ENCODE measurements at regions not wholly inside any gene's neighbourhood (a gene's known extent, or its start where the extent isn't known, plus 50 kb on each side); places are given as distances from the start of the nearest gene placed in this dataset.
"Not testable (repeated sequence)": the region's sequence is repeated elsewhere in the genome, so short reads cannot be mapped to it uniquely, and the experiment has no call there.

- ChIA-PET CTCF (no interaction called here), POLR2A (no interaction called here)
- Mint-ChIP-seq H3K4me3 (no peak overlapping the region), H3K9me3 (no peaks in the 10 kb centered on the region), H3K27ac (no peak overlapping the region), H3K36me3 (no peaks in the 10 kb centered on the region), H3K27me3 (peaks cover 4% of the 10 kb centered on the region), H3K4me1 (ENCODE audit: low read depth) (no peaks in the 10 kb centered on the region)
- intact Hi-C loops (cut with micrococcal nuclease), result no loop called here
- no peak for DNase-seq
Observed at GRCh38 chr5:87589587-87589986, 176.9 kb upstream of the CCNH start.

GRCh38 chr5:87588316-87588715, 175.6 kb upstream of the CCNH start:
- Mint-ChIP-seq H3K9me3 (peaks cover 3% of the 10 kb centered on the region), H3K36me3 (no peaks in the 10 kb centered on the region), H3K4me1 (ENCODE audit: low read depth) (no peaks in the 10 kb centered on the region), H3K27ac (no peak overlapping the region), H3K27me3 (peaks cover 2% of the 10 kb centered on the region), H3K4me3 (no peak overlapping the region)
- no peak for DNase-seq
- ChIA-PET POLR2A (no interaction called here), CTCF (no interaction called here)
- intact Hi-C loops (cut with micrococcal nuclease), result no loop called here

- H3K4me1 Mint-ChIP-seq (ENCODE audit: low read depth); H3K36me3 Mint-ChIP-seq; CTCF ChIA-PET; POLR2A ChIA-PET; H3K27me3 Mint-ChIP-seq; H3K27ac Mint-ChIP-seq; H3K4me3 Mint-ChIP-seq; H3K9me3 Mint-ChIP-seq; intact Hi-C loops (cut with micrococcal nuclease); DNase-seq: not testable (repeated sequence)
Observed at GRCh38 chr5:87583704-87584103, 171.0 kb upstream of the CCNH start.

- Mint-ChIP-seq H3K27ac (no peak overlapping the region), H3K9me3 (peaks cover 3% of the 10 kb centered on the region), H3K36me3 (no peaks in the 10 kb centered on the region), H3K4me3 (no peak overlapping the region), H3K4me1 (ENCODE audit: low read depth) (no peaks in the 10 kb centered on the region), H3K27me3 (no peaks in the 10 kb centered on the region)
- ChIA-PET POLR2A (no interaction called here), CTCF (no interaction called here)
- DNase-seq, result no peak
- intact Hi-C loops (cut with micrococcal nuclease), result no loop called here
Observed at GRCh38 chr5:87582149-87582548, 169.4 kb upstream of the CCNH start.

DNA sequence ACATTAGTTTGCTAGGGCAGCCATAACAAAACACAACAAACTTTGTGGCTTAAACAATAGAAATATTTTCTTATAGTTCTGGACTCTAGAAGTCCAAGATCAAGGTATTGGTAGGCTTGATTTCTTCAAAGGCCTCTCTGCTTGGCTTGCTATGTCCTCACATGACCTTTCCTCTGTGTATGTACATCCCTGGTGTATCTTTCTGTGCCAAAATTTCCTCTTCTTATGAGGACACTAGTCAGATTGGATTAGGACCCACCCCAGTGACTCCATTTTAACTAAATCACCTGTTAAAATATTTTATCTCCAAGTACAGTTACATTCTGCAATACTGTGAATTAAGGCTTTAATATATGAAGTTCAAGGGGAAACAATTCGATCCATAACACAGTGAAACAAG, 168.9 kb upstream of the CCNH start:
- Mint-ChIP-seq H3K27me3 (no peaks in the 10 kb centered on the region), H3K9me3 (peaks cover 3% of the 10 kb centered on the region), H3K4me3 (no peak overlapping the region), H3K36me3 (no peaks in the 10 kb centered on the region), H3K4me1 (ENCODE audit: low read depth) (no peaks in the 10 kb centered on the region), H3K27ac (no peak overlapping the region)
- ChIA-PET POLR2A (no interaction called here), CTCF (no interaction called here)
- DNase-seq, result no peak
- intact Hi-C loops (cut with micrococcal nuclease), result no loop called here

GRCh38 chr5:87579678-87580077, 166.9 kb upstream of the CCNH start:
- H3K27me3 Mint-ChIP-seq, result no peaks in the 10 kb centered on the region
- DNase-seq, result no peak
- CTCF ChIA-PET, result no interaction called here
- peaks cover 3% of the 10 kb centered on the region for H3K9me3 Mint-ChIP-seq
- H3K4me3 Mint-ChIP-seq, result no peak overlapping the region
- no peaks in the 10 kb centered on the region for H3K4me1 Mint-ChIP-seq (ENCODE audit: low read depth)
- H3K27ac Mint-ChIP-seq, result no peak overlapping the region
- H3K36me3 Mint-ChIP-seq, result no peaks in the 10 kb centered on the region
- POLR2A ChIA-PET, result interaction anchor here (1.5 kb wide), 1 partner anchor 9 kb away, joined by 3 read pairs; no protein-coding TSS in a partner anchor
- intact Hi-C loops (cut with micrococcal nuclease), result no loop called here

DNA sequence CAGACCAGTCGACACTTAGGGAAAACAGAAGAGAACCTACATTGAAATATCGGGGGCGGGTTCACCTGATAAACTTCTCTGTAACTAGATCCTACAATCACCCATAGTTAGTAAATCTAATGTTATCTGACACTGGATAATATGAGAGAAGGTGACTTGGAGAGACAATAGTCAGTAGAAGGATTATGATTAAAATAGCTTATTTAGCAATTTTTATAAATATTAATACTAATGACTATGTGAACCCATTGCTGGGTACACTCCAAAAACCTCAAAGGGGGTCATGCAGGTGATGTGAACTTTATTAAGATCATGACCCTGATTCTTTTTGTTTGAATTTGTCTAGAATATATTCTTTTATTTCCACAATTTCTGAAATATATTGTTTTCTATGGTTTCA, 164.1 kb upstream of the CCNH start:
- DNase-seq, result no peak
- ChIA-PET POLR2A (no interaction called here), CTCF (no interaction called here)
- Mint-ChIP-seq H3K27ac (no peak overlapping the region), H3K9me3 (no peaks in the 10 kb centered on the region), H3K27me3 (no peaks in the 10 kb centered on the region), H3K4me1 (ENCODE audit: low read depth) (no peaks in the 10 kb centered on the region), H3K4me3 (no peak overlapping the region), H3K36me3 (no peaks in the 10 kb centered on the region)
- intact Hi-C loops (cut with micrococcal nuclease), result no loop called here

DNA sequence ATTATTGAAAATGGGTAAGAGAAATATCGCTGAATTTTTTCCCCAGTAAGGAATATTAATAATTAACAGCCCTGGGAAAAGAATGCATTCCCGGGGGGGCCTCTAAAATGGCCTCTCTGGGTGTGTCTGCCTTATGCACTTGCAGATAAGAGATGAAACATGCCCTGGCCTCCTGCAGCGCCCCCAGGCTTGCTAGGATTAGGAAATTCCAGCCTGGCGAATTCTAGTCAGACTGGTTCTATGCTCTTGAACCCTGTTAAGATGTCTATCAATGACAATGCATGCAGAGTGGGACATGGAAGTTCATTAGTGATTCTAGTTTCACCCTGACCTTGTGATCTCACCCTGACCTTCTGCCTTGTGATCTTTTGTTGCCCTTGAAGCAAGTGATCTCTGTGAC, 163.6 kb upstream of the CCNH start:
- H3K27me3 Mint-ChIP-seq; H3K36me3 Mint-ChIP-seq; H3K9me3 Mint-ChIP-seq; DNase-seq; H3K4me3 Mint-ChIP-seq; intact Hi-C loops (cut with micrococcal nuclease); H3K27ac Mint-ChIP-seq; CTCF ChIA-PET; H3K4me1 Mint-ChIP-seq (ENCODE audit: low read depth); POLR2A ChIA-PET: not testable (repeated sequence)

- DNase-seq, result no peak
- Mint-ChIP-seq H3K4me1 (ENCODE audit: low read depth) (no peaks in the 10 kb centered on the region), H3K9me3 (no peaks in the 10 kb centered on the region), H3K4me3 (no peak overlapping the region), H3K27ac (no peak overlapping the region), H3K27me3 (no peaks in the 10 kb centered on the region), H3K36me3 (no peaks in the 10 kb centered on the region)
- ChIA-PET POLR2A (no interaction called here), CTCF (no interaction called here)
- intact Hi-C loops (cut with micrococcal nuclease), result no loop called here
Observed at GRCh38 chr5:87574106-87574505, 161.4 kb upstream of the CCNH start.

DNA sequence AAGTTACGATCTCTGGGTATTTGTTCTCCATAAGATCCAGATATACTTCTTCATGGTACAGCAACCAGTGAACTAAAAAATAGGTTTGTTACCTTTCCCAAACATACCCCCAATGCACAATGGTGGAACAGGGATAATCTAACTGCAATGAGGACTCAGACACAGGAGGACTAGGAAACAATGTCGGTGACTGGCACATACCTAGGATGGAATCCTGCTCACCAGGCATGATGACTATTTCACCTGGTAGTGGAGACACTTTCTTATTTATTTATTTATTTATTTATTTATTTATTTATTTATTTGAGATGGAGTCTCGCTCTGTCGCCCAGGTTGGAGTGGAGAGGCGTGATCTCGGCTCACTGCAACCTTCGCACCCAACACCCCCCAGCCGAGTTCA, 159.9 kb upstream of the CCNH start:
- H3K9me3 Mint-ChIP-seq, result no peaks in the 10 kb centered on the region
- CTCF ChIA-PET, result no interaction called here
- POLR2A ChIA-PET, result interaction anchor here (0.6 kb wide), 1 partner anchor 12 kb away, joined by 3 read pairs; no protein-coding TSS in a partner anchor
- no peaks in the 10 kb centered on the region for H3K27me3 Mint-ChIP-seq
- no peak for DNase-seq
- no peaks in the 10 kb centered on the region for H3K4me1 Mint-ChIP-seq (ENCODE audit: low read depth)
- H3K36me3 Mint-ChIP-seq, result no peaks in the 10 kb centered on the region
- intact Hi-C loops (cut with micrococcal nuclease), result no loop called here
- H3K4me3 Mint-ChIP-seq, result no peak overlapping the region
- H3K27ac Mint-ChIP-seq, result no peak overlapping the region

DNA sequence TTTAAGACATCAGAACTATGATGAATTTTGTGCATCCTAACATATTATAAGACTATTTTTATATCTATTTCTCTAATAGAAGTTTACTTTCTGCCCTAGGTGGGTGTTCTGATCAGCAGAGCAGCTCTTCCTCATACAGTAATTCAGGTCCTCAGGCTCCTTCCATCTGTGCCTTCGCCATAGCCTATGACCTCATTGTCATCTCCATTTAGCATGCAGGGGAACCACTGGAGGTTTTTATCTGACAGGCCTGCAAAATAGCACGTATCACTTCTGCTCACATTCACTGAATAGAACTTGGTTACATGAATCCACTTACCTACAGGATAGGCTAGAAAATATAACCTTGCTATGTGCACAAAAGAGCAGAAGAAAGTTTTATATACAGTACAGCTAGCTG, 159.4 kb upstream of the CCNH start:
- intact Hi-C loops (cut with micrococcal nuclease), result no loop called here
- ChIA-PET POLR2A (no interaction called here), CTCF (no interaction called here)
- Mint-ChIP-seq H3K4me1 (ENCODE audit: low read depth) (no peaks in the 10 kb centered on the region), H3K9me3 (no peaks in the 10 kb centered on the region), H3K36me3 (no peaks in the 10 kb centered on the region), H3K4me3 (no peak overlapping the region), H3K27me3 (no peaks in the 10 kb centered on the region), H3K27ac (no peak overlapping the region)
- no peak for DNase-seq

DNA sequence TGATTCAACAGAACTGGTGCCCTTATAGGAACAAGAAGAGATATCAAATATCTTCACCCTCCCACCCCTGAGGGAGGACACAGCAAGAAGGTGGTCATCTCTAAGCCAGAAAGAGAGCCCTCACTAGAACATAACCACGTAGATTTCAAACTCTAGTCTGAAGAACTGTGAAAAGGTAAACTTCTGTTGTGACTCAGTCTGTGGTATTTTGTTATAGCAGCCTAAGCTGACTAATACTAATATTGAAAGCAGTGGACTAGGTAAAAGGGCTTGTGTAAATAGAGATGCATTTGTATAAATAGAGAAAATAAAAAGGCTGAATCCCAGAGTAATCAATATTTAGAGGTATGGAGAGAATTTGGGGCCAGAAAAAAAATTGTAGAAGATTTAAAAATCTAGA, 157.6 kb upstream of the CCNH start:
- H3K27ac Mint-ChIP-seq, result no peak overlapping the region
- no peaks in the 10 kb centered on the region for H3K4me1 Mint-ChIP-seq (ENCODE audit: low read depth)
- no peak for DNase-seq
- intact Hi-C loops (cut with micrococcal nuclease), result no loop called here
- H3K9me3 Mint-ChIP-seq, result no peaks in the 10 kb centered on the region
- ChIA-PET CTCF (no interaction called here), POLR2A (interaction anchor here (0.8 kb wide), 1 partner anchor 9 kb away, joined by 3 read pairs; no protein-coding TSS in a partner anchor)
- H3K27me3 Mint-ChIP-seq, result peaks cover 2% of the 10 kb centered on the region
- H3K36me3 Mint-ChIP-seq, result no peaks in the 10 kb centered on the region
- no peak overlapping the region for H3K4me3 Mint-ChIP-seq

GRCh38 chr5:87562068-87562467, 149.3 kb upstream of the CCNH start:
- H3K4me3 Mint-ChIP-seq, result no peak overlapping the region
- no peaks in the 10 kb centered on the region for H3K36me3 Mint-ChIP-seq
- intact Hi-C loops (cut with micrococcal nuclease), result no loop called here
- peaks cover 2% of the 10 kb centered on the region for H3K27me3 Mint-ChIP-seq
- H3K27ac Mint-ChIP-seq, result no peak overlapping the region
- DNase-seq, result no peak
- H3K4me1 Mint-ChIP-seq (ENCODE audit: low read depth), result no peaks in the 10 kb centered on the region
- ChIA-PET CTCF (no interaction called here), POLR2A (no interaction called here)
- no peaks in the 10 kb centered on the region for H3K9me3 Mint-ChIP-seq

DNA sequence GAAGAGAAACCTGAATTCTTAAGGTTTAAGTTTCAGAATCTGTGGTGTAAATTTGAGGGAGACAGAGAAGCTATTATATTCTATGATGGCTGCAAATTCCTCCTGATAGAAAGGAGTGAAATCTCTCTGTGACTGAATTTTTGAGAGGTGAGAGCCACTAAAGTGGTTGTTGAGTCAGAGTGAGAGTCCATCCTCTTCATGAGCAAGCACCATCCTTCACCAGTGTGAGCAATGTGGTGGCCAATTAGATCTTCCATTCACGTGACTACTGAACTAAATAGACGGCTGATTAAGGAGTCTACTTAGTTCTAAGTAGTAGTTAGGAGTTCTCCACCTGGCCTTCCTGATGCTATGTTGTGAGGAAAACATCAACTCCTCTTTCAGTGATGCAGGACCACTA, 147.8 kb upstream of the CCNH start:
- no peak for DNase-seq
- Mint-ChIP-seq H3K27me3 (peaks cover 2% of the 10 kb centered on the region), H3K27ac (no peak overlapping the region), H3K36me3 (no peaks in the 10 kb centered on the region), H3K9me3 (no peaks in the 10 kb centered on the region), H3K4me1 (ENCODE audit: low read depth) (no peaks in the 10 kb centered on the region), H3K4me3 (no peak overlapping the region)
- ChIA-PET POLR2A (no interaction called here), CTCF (no interaction called here)
- intact Hi-C loops (cut with micrococcal nuclease), result no loop called here

Data from activated CD4-positive, alpha-beta memory T cell treated with anti-CD3 and anti-CD28 coated beads for 36 hours (primary cell).